VCaP (cell line): ENCODE measurements at regions not wholly inside any gene's neighbourhood (a gene's known extent, or its start where the extent isn't known, plus 50 kb on each side); places are given as distances from the start of the nearest gene placed in this dataset.

Experiments used
- H3K27ac ChIP-seq: fragments of 450-650 bp; 2 replicates; pipeline ENCODE4 v1.5.1; 2017
- CTCF ChIP-seq: fragments of 450-650 bp; conservative IDR thresholded peaks from 2 replicates; pipeline ENCODE4 v1.5.1; 2017; ENCODE audit warnings: mild to moderate bottlenecking, moderate library complexity

- TF ChIP-seq CTCF: no peak
- H3K27ac ChIP-seq: no peak overlapping the region
Observed at GRCh38 chr18:42177390-42177789, 222.4 kb downstream of the PIK3C3 start.

- TF ChIP-seq CTCF: no peak
- no peak overlapping the region for H3K27ac ChIP-seq
Observed at GRCh38 chr18:42178376-42179080, 223.5 kb downstream of the PIK3C3 start.

GRCh38 chr18:42179542-42180121, 224.6 kb downstream of the PIK3C3 start:
- no peak overlapping the region for H3K27ac ChIP-seq
- no peak for TF ChIP-seq CTCF

- TF ChIP-seq CTCF: no peak
- H3K27ac ChIP-seq: no peak overlapping the region
Observed at GRCh38 chr18:42181474-42181873, 226.4 kb downstream of the PIK3C3 start.

GRCh38 chr18:42182728-42183700, 228.0 kb downstream of the PIK3C3 start:
- H3K27ac ChIP-seq: no peak overlapping the region
- TF ChIP-seq CTCF: no peak

GRCh38 chr18:42183746-42184145, 228.7 kb downstream of the PIK3C3 start:
- TF ChIP-seq CTCF: no peak
- no peak overlapping the region for H3K27ac ChIP-seq
